ENCODE measurements at regions not wholly inside any gene's neighbourhood (a gene's known extent, or its start where the extent isn't known, plus 50 kb on each side); places are given as distances from the start of the nearest gene placed in this dataset.

DNA sequence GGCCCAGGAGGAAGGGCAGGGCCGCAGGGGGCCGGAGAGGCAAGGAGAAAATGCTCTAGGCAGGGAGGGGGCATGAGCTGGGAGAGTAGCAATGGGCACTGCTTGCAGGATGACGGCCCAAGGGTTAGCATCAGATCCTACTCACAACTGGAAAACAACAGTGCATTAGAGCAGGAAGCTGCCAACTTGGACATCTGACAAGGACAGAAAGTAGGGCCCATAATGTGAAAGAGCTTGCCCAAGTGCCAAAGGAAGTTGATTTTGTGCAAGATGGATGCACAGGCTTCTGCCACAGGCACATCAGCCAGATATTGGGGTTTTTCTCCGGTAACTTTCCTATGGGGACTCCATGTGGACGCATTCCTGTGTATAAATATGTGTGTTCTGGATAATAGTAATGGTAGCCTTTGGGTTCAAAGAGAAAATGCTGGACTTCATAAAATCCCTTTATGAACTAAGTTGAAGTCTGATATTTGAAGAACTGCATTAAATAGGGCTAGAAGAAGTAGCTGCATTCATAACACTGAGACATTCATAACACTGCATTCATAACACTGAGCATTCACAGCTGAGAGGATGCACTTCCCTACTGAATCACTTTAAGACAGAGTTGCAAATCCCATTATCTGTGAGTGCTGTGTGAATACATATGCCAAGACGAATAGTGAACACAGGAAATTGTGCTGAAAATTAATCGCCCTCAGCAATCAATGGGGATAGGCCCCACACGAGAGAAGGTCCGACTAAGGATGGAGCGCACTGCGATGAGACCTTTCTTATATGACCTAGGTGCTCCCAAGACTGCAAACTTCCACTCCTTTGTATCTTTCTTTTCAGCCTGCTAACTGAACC, 235.6 kb upstream of the PRDM1 start:
- peaks cover 0 to 29% of the 10 kb centered on the region in 2 experiments; a peak in 2 of 5 replicates for H3K27me3 ChIP-seq (ENCODE audit: control insufficient read depth in 1 of 2, insufficient read depth in 2 of 2, low read length in 2 of 2)
- H2AFZ ChIP-seq (ENCODE audit: low read length) = no peak overlapping the region
- ATAC-seq (no peak), FAIRE-seq (no peak), DNase-seq (ENCODE audit: low spot score) (no peak)
- POLR2A ChIA-PET = no interaction called here
- CTCF ChIA-PET (ENCODE audit: low intra/inter-chr PET ratio, low total read pairs) = no interaction called here
- no peak overlapping the region for H3K9ac ChIP-seq (ENCODE audit: insufficient read depth, low read depth, low read length)
- no peaks in the 10 kb centered on the region for H3K4me1 ChIP-seq (ENCODE audit: insufficient read depth, low read length)
- no peaks in the 10 kb centered on the region for H3K9me3 ChIP-seq (ENCODE audit: low read length)
- in situ Hi-C loops (cut with HindIII; ENCODE audit: extremely low pct_ligation_motif_present, low pct_unique_long_range_greater_than_20kb) (no loop called here), intact Hi-C loops (cut with micrococcal nuclease; ENCODE audit: unreplicated experiment) (no loop called here)
- 35% methylated on average over 11 of the region's 11 CpGs for WGBS (ENCODE audit: low lambda C conversion rate)
- no peak overlapping the region for H3K27ac ChIP-seq (ENCODE audit: extremely low read length, insufficient read depth, low read length)
- no peak overlapping the region for H3K4me2 ChIP-seq (ENCODE audit: low read depth, low read length)
- no peaks in the 10 kb centered on the region for H3K36me3 ChIP-seq (replicated peaks in 1 of 2; ENCODE audit: control insufficient read depth in 1 of 2, insufficient read depth in 2 of 2, low read length in 2 of 2)
- H4K20me1 ChIP-seq (ENCODE audit: insufficient read depth, low read length) = no peaks in the 10 kb centered on the region
- H3K79me2 ChIP-seq (ENCODE audit: insufficient read depth, low read length) = no peaks in the 10 kb centered on the region
- H3K4me3 ChIP-seq (replicated peaks in 1 of 3; ENCODE audit: insufficient read depth in 1 of 3, low read depth in 2 of 3, low read length in 3 of 3) = no peak overlapping the region
- no TSS peak for BruUV-seq (replicated peaks)
- no peak for TF ChIP-seq NKX3-1 (CRISPR knock-in tag; IDR thresholded peaks at IDR 0.05)
- no peak for TF ChIP-seq ZNF615 (CRISPR knock-in tag; IDR thresholded peaks at IDR 0.05; ENCODE audit: borderline replicate concordance)
- TF ChIP-seq, protein P1, sequence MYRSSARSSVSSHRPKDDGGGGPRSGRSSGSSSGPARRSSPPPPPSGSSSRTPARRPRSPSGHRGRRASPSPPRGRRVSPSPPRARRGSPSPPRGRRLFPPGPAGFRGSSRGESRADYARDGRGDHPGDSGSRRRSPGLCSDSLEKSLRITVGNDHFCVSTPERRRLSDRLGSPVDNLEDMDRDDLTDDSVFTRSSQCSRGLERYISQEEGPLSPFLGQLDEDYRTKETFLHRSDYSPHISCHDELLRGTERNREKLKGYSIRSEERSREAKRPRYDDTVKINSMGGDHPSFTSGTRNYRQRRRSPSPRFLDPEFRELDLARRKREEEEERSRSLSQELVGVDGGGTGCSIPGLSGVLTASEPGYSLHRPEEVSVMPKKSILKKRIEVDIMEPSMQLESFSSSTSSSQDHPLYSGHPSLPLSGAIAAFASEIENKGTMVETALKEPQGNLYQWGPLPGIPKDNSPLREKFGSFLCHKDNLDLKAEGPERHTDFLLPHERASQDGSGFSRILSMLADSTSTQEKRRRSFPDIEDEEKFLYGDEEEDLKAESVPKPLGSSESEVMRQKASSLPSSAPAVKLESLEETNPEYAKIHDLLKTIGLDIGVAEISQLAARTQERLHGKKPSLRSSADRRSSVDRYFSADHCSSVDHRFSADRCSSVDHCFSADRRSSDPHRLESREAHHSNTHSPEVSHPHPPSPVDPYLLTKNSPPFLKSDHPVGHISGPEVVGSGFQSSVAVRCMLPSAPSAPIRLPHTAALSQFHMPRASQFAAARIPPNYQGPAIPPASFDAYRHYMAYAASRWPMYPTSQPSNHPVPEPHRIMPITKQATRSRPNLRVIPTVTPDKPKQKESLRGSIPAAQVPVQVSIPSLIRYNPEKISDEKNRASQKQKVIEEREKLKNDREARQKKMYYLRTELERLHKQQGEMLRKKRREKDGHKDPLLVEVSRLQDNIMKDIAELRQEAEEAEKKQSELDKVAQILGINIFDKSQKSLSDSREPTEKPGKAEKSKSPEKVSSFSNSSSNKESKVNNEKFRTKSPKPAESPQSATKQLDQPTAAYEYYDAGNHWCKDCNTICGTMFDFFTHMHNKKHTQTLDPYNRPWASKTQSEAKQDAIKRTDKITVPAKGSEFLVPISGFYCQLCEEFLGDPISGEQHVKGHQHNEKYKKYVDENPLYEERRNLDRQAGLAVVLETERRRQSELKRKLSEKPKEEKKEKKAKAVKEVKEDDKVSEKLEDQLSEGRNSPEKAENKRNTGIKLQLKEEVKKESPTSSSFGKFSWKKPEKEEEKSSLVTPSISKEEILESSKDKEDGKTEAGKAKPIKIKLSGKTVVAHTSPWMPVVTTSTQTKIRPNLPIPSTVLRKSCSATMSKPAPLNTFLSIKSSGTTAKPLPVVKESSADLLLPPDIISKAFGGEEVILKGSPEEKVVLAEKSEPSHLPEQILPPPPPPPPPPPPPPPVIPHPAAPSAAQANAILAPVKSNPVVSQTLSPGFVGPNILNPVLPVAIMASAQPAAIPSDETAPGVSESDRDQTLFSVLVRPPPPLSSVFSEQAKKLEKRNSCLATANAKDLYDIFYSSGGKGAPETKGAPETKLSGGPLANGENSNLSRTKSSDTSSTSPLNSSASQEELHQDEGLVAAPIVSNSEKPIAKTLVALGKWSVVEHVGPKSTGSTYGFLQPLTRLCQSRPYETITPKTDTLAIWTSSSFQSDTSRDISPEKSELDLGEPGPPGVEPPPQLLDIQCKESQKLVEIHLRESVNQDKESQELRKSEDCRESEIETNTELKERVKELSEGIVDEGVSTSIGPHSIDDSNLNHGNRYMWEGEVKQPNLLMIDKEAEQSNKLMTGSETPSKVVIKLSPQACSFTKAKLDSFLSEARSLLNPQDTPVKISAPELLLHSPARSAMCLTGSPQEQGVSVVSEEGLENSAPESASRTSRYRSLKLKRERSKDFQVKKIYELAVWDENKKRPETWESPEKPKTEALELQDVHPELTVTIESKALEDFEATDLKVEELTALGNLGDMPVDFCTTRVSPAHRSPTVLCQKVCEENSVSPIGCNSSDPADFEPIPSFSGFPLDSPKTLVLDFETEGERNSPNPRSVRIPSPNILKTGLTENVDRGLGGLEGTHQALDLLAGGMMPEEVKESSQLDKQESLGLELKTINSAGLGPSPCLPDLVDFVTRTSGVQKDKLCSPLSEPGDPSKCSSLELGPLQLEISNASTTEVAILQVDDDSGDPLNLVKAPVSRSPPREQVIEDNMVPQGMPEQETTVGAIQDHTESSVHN (CRISPR knock-in tag; IDR thresholded peaks at IDR 0.05) = no peak
- no peak for TF ChIP-seq ZNF124 (CRISPR knock-in tag; IDR thresholded peaks at IDR 0.05)
- TF ChIP-seq HNRNPL (IDR thresholded peaks at IDR 0.05; ENCODE audit: low read depth, low read length) = no peak
- TF ChIP-seq, protein P2, sequence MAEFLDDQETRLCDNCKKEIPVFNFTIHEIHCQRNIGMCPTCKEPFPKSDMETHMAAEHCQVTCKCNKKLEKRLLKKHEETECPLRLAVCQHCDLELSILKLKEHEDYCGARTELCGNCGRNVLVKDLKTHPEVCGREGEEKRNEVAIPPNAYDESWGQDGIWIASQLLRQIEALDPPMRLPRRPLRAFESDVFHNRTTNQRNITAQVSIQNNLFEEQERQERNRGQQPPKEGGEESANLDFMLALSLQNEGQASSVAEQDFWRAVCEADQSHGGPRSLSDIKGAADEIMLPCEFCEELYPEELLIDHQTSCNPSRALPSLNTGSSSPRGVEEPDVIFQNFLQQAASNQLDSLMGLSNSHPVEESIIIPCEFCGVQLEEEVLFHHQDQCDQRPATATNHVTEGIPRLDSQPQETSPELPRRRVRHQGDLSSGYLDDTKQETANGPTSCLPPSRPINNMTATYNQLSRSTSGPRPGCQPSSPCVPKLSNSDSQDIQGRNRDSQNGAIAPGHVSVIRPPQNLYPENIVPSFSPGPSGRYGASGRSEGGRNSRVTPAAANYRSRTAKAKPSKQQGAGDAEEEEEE (CRISPR knock-in tag; IDR thresholded peaks at IDR 0.05; ENCODE audit: borderline replicate concordance) = no peak
- TF ChIP-seq, protein P3, sequence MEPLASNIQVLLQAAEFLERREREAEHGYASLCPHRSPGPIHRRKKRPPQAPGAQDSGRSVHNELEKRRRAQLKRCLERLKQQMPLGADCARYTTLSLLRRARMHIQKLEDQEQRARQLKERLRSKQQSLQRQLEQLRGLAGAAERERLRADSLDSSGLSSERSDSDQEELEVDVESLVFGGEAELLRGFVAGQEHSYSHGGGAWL (CRISPR knock-in tag; IDR thresholded peaks at IDR 0.05) = no peak
- TF ChIP-seq HMG20A (CRISPR knock-in tag; IDR thresholded peaks at IDR 0.05; ENCODE audit: borderline replicate concordance) = no peak
- TF ChIP-seq ZNF672 (CRISPR knock-in tag; IDR thresholded peaks at IDR 0.05) = no peak
- no peak for TF ChIP-seq SRF (IDR thresholded peaks at IDR 0.05; ENCODE audit: low read depth, low read length)
- TF ChIP-seq ZNF550 (CRISPR knock-in tag; IDR thresholded peaks at IDR 0.05; ENCODE audit: borderline replicate concordance) = no peak
- no peak for TF ChIP-seq ZNF333 (CRISPR knock-in tag; IDR thresholded peaks at IDR 0.05; ENCODE audit: borderline replicate concordance)
- TF ChIP-seq HDAC1 (CRISPR knock-in tag; IDR thresholded peaks at IDR 0.05) = no peak
- TF ChIP-seq FOXK1 (CRISPR knock-in tag; IDR thresholded peaks at IDR 0.05; ENCODE audit: borderline replicate concordance, low read depth) = no peak
- TF ChIP-seq POLR2AphosphoS2 (IDR thresholded peaks at IDR 0.05; ENCODE audit: low read depth, low read length) = no peak
